Pancreas (tissue), 10 donors: ENCODE measurements at regions not wholly inside any gene's neighbourhood (a gene's known extent, or its start where the extent isn't known, plus 50 kb on each side); places are given as distances from the start of the nearest gene placed in this dataset.

Source experiments
- ATAC-seq, 4 donors: fragments of 200-7000 bp; cut with Tn5 transposase; one replicate each; pipeline versions ENCODE4 v1.8.0 to v1.9.1; 2020; ENCODE audit warnings: mild to moderate bottlenecking in 4 of 4, moderate library complexity in 4 of 4
- DNase-seq, 6 donors: peaks; one replicate each; pipeline ENCODE4 v3.0.0-alpha.2; 2020
- FAIRE-seq: peaks from 2 replicates; lab custom pipeline; 2012; peaks lifted over from hg19 to GRCh38; lab: Jason Lieb, UNC
- H3K27ac ChIP-seq, 4 donors: fragments of 200-600 bp; sonication (generic); 1 replicate in 3 of 4; 2 replicates in 1 of 4; pipeline versions ENCODE4 v1.5.0 to v1.8.0; 2020
- H3K27me3 ChIP-seq, 4 donors: fragments of 200-600 bp; one replicate each; pipeline ENCODE4 v1.8.0; 2021
- H3K36me3 ChIP-seq, 3 donors: fragments of 200-600 bp; sonication (generic) in 1 of 3; one replicate each; pipeline versions ENCODE4 v1.5.0 to v1.8.0; 2020 to 2021
- H3K4me1 ChIP-seq, 3 donors: fragments of 200-600 bp; one replicate each; pipeline ENCODE4 v1.8.0; 2021
- H3K4me3 ChIP-seq, 4 donors: fragments of 200-600 bp; sonication (generic) in 2 of 4; one replicate each; pipeline versions ENCODE4 v1.5.0 to v1.8.0; 2020 to 2021
- H3K9me3 ChIP-seq, 4 donors: fragments of 200-600 bp; one replicate each; pipeline ENCODE4 v1.8.0; 2021
- WGBS, 2 donors: extraction: QIAGEN DNeasy Blood & Tissue Kit; methylation state at CpG; one replicate each; pipeline ENCODE4 v1.1.7; 2013; 5-methylcytosine and 5-hydroxymethylcytosine counted together
- intact Hi-C, 3 donors: fragments of 100-400 bp; cut with DNase I; formaldehyde crosslinking; loops; one replicate each; pipeline versions ENCODE4 v1.11.1 to v1.14.2; 2022
- TF ChIP-seq, protein P1 (sequence below), 4 donors: fragments of 200-600 bp; sonication (generic) in 3 of 4; IDR thresholded peaks; one replicate each; pipeline versions ENCODE4 v1.5.0 to v1.8.0; 2021; ENCODE audit warnings: antibody characterized with exemption in 4 of 4
- donor health status: healthy with polysubstance abuse.
- donor health status: DM: no; HTN: no; CAD: no; lungs with moderate emphysema.
- donor health status: DM: no; HTN: no; CAD: no.
- donor health status: control.
- donor health status: control.
- donor health status: Bipolar disorder and iron deficiency.
- donor health status: DM: yes; HTN: yes; CAD: no.
- donor health status: DM: no; HTN: no; CAD: no.
- donor health status: DM: no; HTN: no; CAD: no.
- donor health status: DM: yes; HTN: yes; CAD: no.

DNA sequence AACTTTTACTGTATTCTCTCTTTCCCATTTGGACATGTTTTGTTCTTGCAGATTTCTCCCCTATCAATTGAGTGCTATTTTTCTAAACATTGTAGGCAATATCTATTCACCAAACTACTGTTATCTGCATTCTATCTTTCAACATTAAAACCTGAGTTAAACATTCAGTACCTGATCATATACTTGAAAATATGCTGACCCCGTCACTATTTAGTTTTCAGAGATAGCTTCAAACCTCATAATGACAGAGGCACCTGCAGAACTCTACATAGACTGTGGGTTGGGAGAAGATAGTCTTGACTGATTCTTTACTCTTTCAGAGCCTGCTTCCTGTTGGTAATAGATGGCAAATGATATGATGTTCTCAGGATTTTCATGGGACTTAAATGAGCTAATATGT is 965.7 kb upstream of the GOT2 start:
- Histone ChIP-seq H3K9me3 (no peaks in the 10 kb centered on the region), H3K27ac (no peak overlapping the region), H3K4me1 (no peaks in the 10 kb centered on the region), H3K4me3 (no peak overlapping the region), H3K27me3 (no peaks in the 10 kb centered on the region), H3K36me3 (no peaks in the 10 kb centered on the region)
- ATAC-seq, result no peak
- intact Hi-C loops, result no loop called here
- TF ChIP-seq, protein P1, sequence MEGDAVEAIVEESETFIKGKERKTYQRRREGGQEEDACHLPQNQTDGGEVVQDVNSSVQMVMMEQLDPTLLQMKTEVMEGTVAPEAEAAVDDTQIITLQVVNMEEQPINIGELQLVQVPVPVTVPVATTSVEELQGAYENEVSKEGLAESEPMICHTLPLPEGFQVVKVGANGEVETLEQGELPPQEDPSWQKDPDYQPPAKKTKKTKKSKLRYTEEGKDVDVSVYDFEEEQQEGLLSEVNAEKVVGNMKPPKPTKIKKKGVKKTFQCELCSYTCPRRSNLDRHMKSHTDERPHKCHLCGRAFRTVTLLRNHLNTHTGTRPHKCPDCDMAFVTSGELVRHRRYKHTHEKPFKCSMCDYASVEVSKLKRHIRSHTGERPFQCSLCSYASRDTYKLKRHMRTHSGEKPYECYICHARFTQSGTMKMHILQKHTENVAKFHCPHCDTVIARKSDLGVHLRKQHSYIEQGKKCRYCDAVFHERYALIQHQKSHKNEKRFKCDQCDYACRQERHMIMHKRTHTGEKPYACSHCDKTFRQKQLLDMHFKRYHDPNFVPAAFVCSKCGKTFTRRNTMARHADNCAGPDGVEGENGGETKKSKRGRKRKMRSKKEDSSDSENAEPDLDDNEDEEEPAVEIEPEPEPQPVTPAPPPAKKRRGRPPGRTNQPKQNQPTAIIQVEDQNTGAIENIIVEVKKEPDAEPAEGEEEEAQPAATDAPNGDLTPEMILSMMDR (IDR thresholded peaks at IDR 0.05), result no peak
- WGBS, 2 donors, result 67 to 71% methylated on average over 1 of the region's 1 CpG
- no peak for DNase-seq
- no peak for FAIRE-seq

DNA sequence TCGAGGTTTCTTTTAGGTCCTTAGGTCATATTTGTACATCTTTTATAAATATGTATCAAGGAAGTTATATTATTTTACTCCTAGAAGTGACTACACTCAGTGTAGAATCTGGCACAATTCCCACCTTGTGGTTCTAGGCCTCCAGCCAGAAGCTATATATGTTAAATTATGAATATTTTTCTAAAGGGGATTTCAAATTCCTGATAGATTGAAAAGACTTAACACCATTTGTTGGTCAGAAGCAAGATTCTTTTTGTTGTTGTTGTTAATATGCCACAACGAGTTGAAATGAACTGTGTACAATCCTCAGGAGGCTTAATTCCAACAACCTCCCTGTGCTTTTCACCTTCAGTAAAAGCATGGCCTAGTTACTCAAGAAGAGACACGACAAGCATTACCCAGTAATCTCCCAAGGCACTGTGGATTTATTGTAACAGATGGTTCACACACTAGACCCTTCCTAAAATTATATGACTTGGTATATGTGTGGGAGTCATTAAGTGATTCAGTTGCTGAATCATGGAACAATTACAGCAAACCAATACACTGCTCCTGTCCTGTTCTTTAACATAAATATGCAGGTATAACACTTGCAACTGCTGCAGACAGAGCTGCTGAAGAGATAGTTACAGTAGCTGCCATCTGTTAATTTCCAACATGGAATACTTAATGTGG is 964.4 kb upstream of the GOT2 start:
- TF ChIP-seq, protein P1 (IDR thresholded peaks at IDR 0.05), result no peak
- H3K27ac ChIP-seq, result no peak overlapping the region
- no peaks in the 10 kb centered on the region for H3K4me1 ChIP-seq
- no peak for ATAC-seq
- no peaks in the 10 kb centered on the region for H3K9me3 ChIP-seq
- 26 to 32% methylated on average over 3 of the region's 3 CpGs for WGBS, 2 donors
- H3K36me3 ChIP-seq, result no peaks in the 10 kb centered on the region
- DNase-seq, result no peak
- intact Hi-C loops, result no loop called here
- H3K27me3 ChIP-seq, result no peaks in the 10 kb centered on the region
- no peak for FAIRE-seq
- no peak overlapping the region for H3K4me3 ChIP-seq

DNA sequence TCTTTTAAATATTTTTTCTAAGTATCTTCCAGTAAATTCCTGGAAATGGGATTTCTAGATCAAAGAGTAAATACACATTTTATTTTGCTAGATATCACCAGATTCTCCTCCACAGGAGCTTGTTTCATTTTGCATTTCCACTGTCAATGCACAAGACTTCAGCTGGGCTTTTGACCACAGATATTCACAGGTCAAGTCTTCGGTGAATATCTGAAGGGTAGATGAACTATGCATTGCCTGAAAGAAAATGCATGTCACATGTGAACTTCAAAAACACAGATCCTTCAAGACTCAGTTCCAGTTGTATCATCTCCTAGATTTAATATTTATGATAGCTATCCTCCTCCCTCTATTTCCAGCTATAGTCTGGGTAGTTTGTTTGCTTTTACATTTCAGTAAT is 963.6 kb upstream of the GOT2 start:
- intact Hi-C loops, result no loop called here
- no peaks in the 10 kb centered on the region for H3K36me3 ChIP-seq
- no peak overlapping the region for H3K27ac ChIP-seq
- TF ChIP-seq, protein P1 (IDR thresholded peaks at IDR 0.05), result no peak
- no peaks in the 10 kb centered on the region for H3K4me1 ChIP-seq
- no peak overlapping the region for H3K4me3 ChIP-seq
- WGBS, 2 donors, result 64 to 86% methylated on average over 1 of the region's 1 CpG
- H3K27me3 ChIP-seq, result no peaks in the 10 kb centered on the region
- ATAC-seq (no peak), DNase-seq (no peak), FAIRE-seq (no peak)
- H3K9me3 ChIP-seq, result no peaks in the 10 kb centered on the region

DNA sequence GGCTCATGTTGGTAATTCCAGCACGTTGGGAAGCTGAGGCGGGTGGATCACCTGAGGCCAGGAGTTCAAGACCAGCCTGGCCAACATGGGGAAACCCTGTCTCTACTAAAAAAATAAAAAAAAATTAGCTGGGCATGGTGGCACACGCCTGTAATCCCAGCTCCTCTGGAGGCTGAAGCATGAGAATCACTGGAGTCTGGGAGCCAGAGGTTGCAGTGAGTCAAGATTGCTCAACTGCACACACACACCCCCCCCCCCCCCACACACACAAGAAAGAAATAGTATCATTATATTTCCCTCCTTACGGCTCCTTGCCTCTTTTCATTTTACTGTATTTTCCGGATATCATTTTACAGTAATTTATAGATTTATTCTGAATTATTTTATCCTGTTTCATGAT is 963.1 kb upstream of the GOT2 start:
- ATAC-seq, result no peak
- H3K27me3 ChIP-seq, result no peaks in the 10 kb centered on the region
- no peak for FAIRE-seq
- intact Hi-C loops, result no loop called here
- no peak for DNase-seq
- no peak overlapping the region for H3K4me3 ChIP-seq
- H3K36me3 ChIP-seq, result no peaks in the 10 kb centered on the region
- TF ChIP-seq, protein P1 (IDR thresholded peaks at IDR 0.05), result no peak
- H3K27ac ChIP-seq, result no peak overlapping the region
- H3K4me1 ChIP-seq, result no peaks in the 10 kb centered on the region
- H3K9me3 ChIP-seq, result no peaks in the 10 kb centered on the region
- 51 to 55% methylated on average over 5 of the region's 5 CpGs for WGBS, 2 donors

DNA sequence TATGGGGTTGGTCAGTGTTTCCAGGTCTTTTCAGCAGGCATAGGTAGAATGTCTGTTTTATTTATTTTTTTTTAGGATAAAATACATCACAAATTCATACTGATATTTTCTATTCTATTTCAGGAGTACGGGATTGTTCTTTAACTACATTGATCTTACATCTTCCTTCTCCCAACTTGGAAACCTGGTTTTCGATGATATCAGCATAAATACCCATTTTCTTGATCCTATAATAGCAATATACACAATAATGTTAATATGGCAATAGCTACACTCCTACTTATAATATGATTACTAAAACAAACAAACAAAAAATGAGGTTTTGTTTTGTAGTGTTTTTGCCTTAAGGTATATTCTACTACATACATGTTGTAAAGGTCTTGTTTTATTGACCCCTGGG is 962.4 kb upstream of the GOT2 start:
- no peaks in the 10 kb centered on the region for H3K27me3 ChIP-seq
- DNase-seq (no peak), FAIRE-seq (no peak), ATAC-seq (no peak)
- no peak overlapping the region for H3K27ac ChIP-seq
- no peaks in the 10 kb centered on the region for H3K4me1 ChIP-seq
- TF ChIP-seq, protein P1 (IDR thresholded peaks at IDR 0.05), result no peak
- H3K9me3 ChIP-seq, result no peaks in the 10 kb centered on the region
- H3K36me3 ChIP-seq, result no peaks in the 10 kb centered on the region
- WGBS, 2 donors, result 51 to 78% methylated on average over 2 of the region's 2 CpGs
- intact Hi-C loops, result no loop called here
- no peak overlapping the region for H3K4me3 ChIP-seq
